H1 (cell line): ENCODE measurements at regions not wholly inside any gene's neighbourhood (a gene's known extent, or its start where the extent isn't known, plus 50 kb on each side); places are given as distances from the start of the nearest gene placed in this dataset.

Experiments
- CTCF ChIA-PET: fragments of 300-600 bp; sonication (Branson Sonifier 250); formaldehyde crosslinking; loops from one replicate; lab custom pipeline; 2021; ENCODE audit not compliant: partially characterized antibody; lab: Charles Lee
- POLR2A ChIA-PET: fragments of 300-600 bp; sonication (Branson Sonifier 250); formaldehyde crosslinking; loops from one replicate; lab custom pipeline; 2021; ENCODE audit warnings: inconsistent platforms; ENCODE audit not compliant: partially characterized antibody; lab: Charles Lee
- DNase-seq, 2 experiments: peaks; one replicate each; pipeline versions ENCODE4 v3.0.0 to v3.0.0-alpha.2; 2010 to 2022; ENCODE audit warnings: low spot score in 2 of 2, low read depth in 1 of 2, mixed read lengths in 1 of 2
- FAIRE-seq: peaks from 2 replicates; lab custom pipeline; 2011; peaks lifted over from hg19 to GRCh38; lab: Jason Lieb, UNC
- H2AFZ ChIP-seq: 2 replicates; pipeline ENCODE4 v1.8.1; 2012; ENCODE audit warnings: low read length, inconsistent platforms
- H2AK5ac ChIP-seq: 2 replicates; pipeline ENCODE4 v1.6.1; 2013; ENCODE audit warnings: low read depth, low read length
- H2BK120ac ChIP-seq: replicated peaks from 2 replicates; pipeline ENCODE3; 2013; ENCODE audit warnings: low read depth, low read length, inconsistent platforms
- H2BK12ac ChIP-seq: 2 replicates; pipeline ENCODE4 v1.6.1; 2013; ENCODE audit warnings: low read depth, low read length
- H2BK15ac ChIP-seq: 2 replicates; pipeline ENCODE4 v1.6.1; 2013; ENCODE audit warnings: low read length
- H2BK20ac ChIP-seq: 2 replicates; pipeline ENCODE4 v1.6.1; 2013; ENCODE audit warnings: low read length
- H2BK5ac ChIP-seq: 2 replicates; pipeline ENCODE4 v1.6.1; 2013; ENCODE audit warnings: low read depth, low read length
- H3K14ac ChIP-seq: 2 replicates; pipeline ENCODE4 v1.6.1; 2013; ENCODE audit warnings: inconsistent platforms; ENCODE audit not compliant: insufficient read length
- H3K18ac ChIP-seq: 2 replicates; pipeline ENCODE4 v1.6.1; 2013; ENCODE audit warnings: low read length; ENCODE audit errors: extremely low read depth
- H3K23ac ChIP-seq: 2 replicates; pipeline ENCODE4 v1.6.1; 2013; ENCODE audit warnings: inconsistent platforms; ENCODE audit not compliant: insufficient read length
- H3K23me2 ChIP-seq: 2 replicates; pipeline ENCODE4 v1.6.1; 2013; ENCODE audit warnings: low read depth, low read length
- H3K27ac ChIP-seq: 2 replicates; pipeline ENCODE4 v1.6.1; 2011; ENCODE audit warnings: low read depth, low read length, inconsistent platforms
- H3K27me3 ChIP-seq, 4 experiments: replicated peaks in 1 of 4; 1 replicate in 1 of 4; 2 replicates in 3 of 4; pipeline versions ENCODE4 v1.6.1 to v1.8.1; 2011 to 2013; ENCODE audit warnings: low read length in 3 of 4, mild to moderate bottlenecking in 3 of 4, inconsistent platforms in 2 of 4, mixed read lengths in 2 of 4, moderate library complexity in 1 of 4; ENCODE audit not compliant: control insufficient read depth in 3 of 4, insufficient read depth in 3 of 4; ENCODE audit errors: extremely low read depth in 1 of 4
- H3K36me3 ChIP-seq, 4 experiments: 2 replicates each; pipeline versions ENCODE4 v1.6.1 to v1.8.1; 2011 to 2013; ENCODE audit warnings: mild to moderate bottlenecking in 4 of 4, low read length in 3 of 4, moderate library complexity in 2 of 4, control low read depth in 1 of 4, inconsistent platforms in 1 of 4; ENCODE audit not compliant: insufficient read depth in 4 of 4, control insufficient read depth in 2 of 4
- H3K4ac ChIP-seq: replicated peaks from 2 replicates; pipeline ENCODE3; 2013; ENCODE audit warnings: low read length, low read depth, mixed read lengths, inconsistent platforms; ENCODE audit not compliant: insufficient read length
- H3K4me1 ChIP-seq, 4 experiments: replicated peaks in 1 of 4; 1 replicate in 1 of 4; 2 replicates in 3 of 4; pipeline versions ENCODE4 v1.6.1 to v1.8.1; 2011 to 2013; ENCODE audit warnings: low read length in 3 of 4, inconsistent platforms in 2 of 4, mixed read lengths in 1 of 4; ENCODE audit not compliant: insufficient read depth in 4 of 4, control insufficient read depth in 3 of 4
- H3K4me2 ChIP-seq, 2 experiments: 2 replicates each; pipeline versions ENCODE4 v1.6.1 to v1.8.1; 2011 to 2013; ENCODE audit warnings: low read depth in 2 of 2, low read length in 2 of 2, control low read depth in 1 of 2, inconsistent platforms in 1 of 2, mild to moderate bottlenecking in 1 of 2; ENCODE audit not compliant: insufficient read depth in 1 of 2
- H3K4me3 ChIP-seq, 4 experiments: fragments of 200-600, 300-600 bp in 1 of 4; sonication (generic), shearing (Covaris generic), sonication (Bioruptor Twin) in 1 of 4; 2 replicates each; pipeline versions ENCODE4 v1.5.1 to v1.8.1; 2011 to 2016; ENCODE audit warnings: low read length in 4 of 4, low read depth in 3 of 4, control low read depth in 2 of 4, inconsistent platforms in 2 of 4, mild to moderate bottlenecking in 2 of 4, mixed read lengths in 1 of 4, moderate library complexity in 1 of 4; ENCODE audit not compliant: insufficient read depth in 2 of 4; ENCODE audit errors: extremely low read depth in 1 of 4
- H3K56ac ChIP-seq: replicated peaks from 2 replicates; pipeline ENCODE3; 2013; ENCODE audit warnings: low read depth, mild to moderate bottlenecking, mixed read lengths, low read length, inconsistent platforms; ENCODE audit not compliant: insufficient read length
- H3K79me1 ChIP-seq: 2 replicates; pipeline ENCODE4 v1.6.1; 2013; ENCODE audit warnings: low read depth, low read length, control low read depth
- H3K79me2 ChIP-seq, 2 experiments: 2 replicates each; pipeline versions ENCODE4 v1.6.1 to v1.8.1; 2012 to 2013; ENCODE audit warnings: low read length in 2 of 2, mild to moderate bottlenecking in 2 of 2, inconsistent platforms in 1 of 2; ENCODE audit not compliant: insufficient read depth in 2 of 2, control insufficient read depth in 1 of 2
- H3K9ac ChIP-seq, 4 experiments: replicated peaks in 1 of 4; 1 replicate in 1 of 4; 2 replicates in 3 of 4; pipeline versions ENCODE4 v1.6.1 to v1.8.1; 2011 to 2013; ENCODE audit warnings: low read depth in 3 of 4, low read length in 3 of 4, control low read depth in 2 of 4, mild to moderate bottlenecking in 2 of 4, moderate library complexity in 2 of 4, inconsistent platforms in 1 of 4; ENCODE audit errors: extremely low read depth in 1 of 4
- H3K9me3 ChIP-seq, 2 experiments: 2 replicates each; pipeline versions ENCODE4 v1.6.1 to v1.8.1; 2012 to 2013; ENCODE audit warnings: mild to moderate bottlenecking in 2 of 2, moderate library complexity in 2 of 2, control low read depth in 1 of 2, inconsistent platforms in 1 of 2, low read depth in 1 of 2, low read length in 1 of 2, mixed read lengths in 1 of 2; ENCODE audit not compliant: insufficient read depth in 2 of 2
- H4K20me1 ChIP-seq, 2 experiments: replicated peaks in 1 of 2; 2 replicates each; pipeline versions ENCODE3 to v1.8.1; 2011 to 2013; ENCODE audit warnings: inconsistent platforms in 2 of 2, low read length in 2 of 2, mild to moderate bottlenecking in 1 of 2; ENCODE audit not compliant: insufficient read depth in 2 of 2, control insufficient read depth in 1 of 2
- H4K5ac ChIP-seq: 2 replicates; pipeline ENCODE4 v1.6.1; 2013; ENCODE audit warnings: low read length, low read depth, mixed read lengths, inconsistent platforms; ENCODE audit not compliant: insufficient read length
- H4K8ac ChIP-seq: 2 replicates; pipeline ENCODE4 v1.8.0; 2013; ENCODE audit warnings: mild to moderate bottlenecking, moderate library complexity, low read length, inconsistent platforms; ENCODE audit not compliant: insufficient read depth; ENCODE audit errors: extremely low read depth
- H4K91ac ChIP-seq: replicated peaks from 2 replicates; pipeline ENCODE3; 2013; ENCODE audit warnings: low read length, mixed read lengths, inconsistent platforms; ENCODE audit not compliant: insufficient read length
- CBX8 ChIP-seq: fragments of 300-800, 300-1000 bp; sonication (generic); IDR thresholded peaks from 2 replicates; pipeline ENCODE4 v1.7.1; 2016; ENCODE audit warnings: low read depth, low read length, borderline replicate concordance
- JUN ChIP-seq: IDR thresholded peaks from 2 replicates; pipeline ENCODE4 v1.6.1; 2011; ENCODE audit warnings: low read depth, mild to moderate bottlenecking, improper control_type of control experiment, low read length
- KDM5A ChIP-seq: fragments of 200-600 bp; IDR thresholded peaks from 2 replicates; pipeline ENCODE4 v1.7.1; 2012; ENCODE audit warnings: mild to moderate bottlenecking, low read length, inconsistent platforms, mixed read lengths
- MAFK ChIP-seq: IDR thresholded peaks from 2 replicates; pipeline ENCODE4 v1.6.1; 2012; ENCODE audit warnings: low read depth, mild to moderate bottlenecking, improper control_type of control experiment, low read length
- MAX ChIP-seq: IDR thresholded peaks from 2 replicates; pipeline ENCODE4 v1.6.1; 2012; ENCODE audit warnings: inconsistent platforms
- NANOG ChIP-seq: IDR thresholded peaks from 2 replicates; pipeline ENCODE4 v1.6.1; 2011; ENCODE audit warnings: low read length, low read depth, mild to moderate bottlenecking, inconsistent platforms; ENCODE audit not compliant: insufficient read depth, poor library complexity, severe bottlenecking
- SIX5 ChIP-seq: IDR thresholded peaks from 2 replicates; pipeline ENCODE4 v1.6.1; 2011; ENCODE audit warnings: mild to moderate bottlenecking, low read depth, low read length
- SUZ12 ChIP-seq: fragments of 200-600 bp; sonication (generic); IDR thresholded peaks from 2 replicates; pipeline ENCODE4 v1.6.1; 2012; ENCODE audit warnings: mild to moderate bottlenecking, inconsistent platforms, low read length, moderate library complexity, mixed read lengths
- WGBS, 2 experiments: shearing (Covaris generic) in 1 of 2; methylation state at CpG; one replicate each; pipeline versions ENCODE4 v1.1.6 to v1.1.7; 2013 to 2015; ENCODE audit warnings: low lambda C conversion rate in 2 of 2, mixed read lengths in 2 of 2, inconsistent platforms in 1 of 2, low coverage in 1 of 2, missing lambda C conversion rate in 1 of 2; ENCODE audit not compliant: insufficient replicate concordance in 2 of 2, insufficient coverage in 1 of 2, insufficient read length in 1 of 2; ENCODE audit errors: extremely low coverage in 1 of 2, missing lambda C conversion rate in 1 of 2; 5-methylcytosine and 5-hydroxymethylcytosine counted together

GRCh38 chr10:129330211-129330610 lies 136.8 kb upstream of the MGMT start:
- no peak overlapping the region for H2BK20ac ChIP-seq
- no peaks in the 10 kb centered on the region for H3K79me2 ChIP-seq
- H3K23ac ChIP-seq, result no peak overlapping the region
- no peak overlapping the region for H3K27ac ChIP-seq
- H2AK5ac ChIP-seq, result no peak overlapping the region
- no peak overlapping the region for H3K18ac ChIP-seq
- no peaks in the 10 kb centered on the region for H3K36me3 ChIP-seq
- H3K4me2 ChIP-seq, result no peak overlapping the region
- no peak overlapping the region for H2BK120ac ChIP-seq
- TF ChIP-seq MAFK (no peak), SIX5 (no peak), SUZ12 (no peak), MAX (no peak), KDM5A (no peak), NANOG (no peak), JUN (no peak), CBX8 (no peak)
- H2BK12ac ChIP-seq, result no peak overlapping the region
- H2BK15ac ChIP-seq, result no peak overlapping the region
- no peak overlapping the region for H4K5ac ChIP-seq
- no peak overlapping the region for H2AFZ ChIP-seq
- H3K56ac ChIP-seq, result no peak overlapping the region
- H4K20me1 ChIP-seq, result no peaks in the 10 kb centered on the region
- no peaks in the 10 kb centered on the region for H3K27me3 ChIP-seq
- no peak overlapping the region for H3K4ac ChIP-seq
- no peak overlapping the region for H3K14ac ChIP-seq
- H4K91ac ChIP-seq, result no peak overlapping the region
- H3K4me1 ChIP-seq, result peaks cover 0 to 2% (median under 1%) of the 10 kb centered on the region in 4 experiments; a peak in 4 of 7 replicates
- H3K79me1 ChIP-seq, result no peaks in the 10 kb centered on the region
- H3K23me2 ChIP-seq, result no peaks in the 10 kb centered on the region
- H4K8ac ChIP-seq, result no peak overlapping the region
- ChIA-PET CTCF (interaction anchor here (0.5 to 4.7 kb wide), 3 partner anchors 299 to 331 kb away, joined by 3 to 32 read pairs (median 5); no protein-coding TSS in a partner anchor), POLR2A (no interaction called here)
- H3K9me3 ChIP-seq, result no peaks in the 10 kb centered on the region
- 74% methylated on average over 4 of the region's 4 CpGs; no CpG with 5 or more reads in 1 of the 2 experiments for WGBS, 2 experiments
- no peak overlapping the region for H2BK5ac ChIP-seq
- FAIRE-seq (no peak), DNase-seq (no peak)
- no peak overlapping the region for H3K4me3 ChIP-seq
- H3K9ac ChIP-seq, result no peak overlapping the region
